Vagina (tissue), 2 donors: ENCODE measurements at regions not wholly inside any gene's neighbourhood (a gene's known extent, or its start where the extent isn't known, plus 50 kb on each side); places are given as distances from the start of the nearest gene placed in this dataset.

Source experiments
- POLR2A ChIP-seq, 2 donors: fragments of 450-650 bp; IDR thresholded peaks; one replicate each; pipeline ENCODE4 v1.6.1; 2017; ENCODE audit warnings: antibody characterized with exemption in 2 of 2, mild to moderate bottlenecking in 2 of 2, moderate library complexity in 2 of 2
- TF ChIP-seq, protein P1 (sequence below), 3 experiments: fragments of 450-650 bp in 2 of 3; fragments of 200-600 bp in 1 of 3; sonication (generic) in 1 of 3; IDR thresholded peaks; one replicate each; pipeline ENCODE4 v1.5.1; 2017 to 2019; ENCODE audit warnings: antibody characterized with exemption in 3 of 3, mild to moderate bottlenecking in 2 of 3, moderate library complexity in 2 of 3

GRCh38 chr22:49161002-49161850, 666.4 kb downstream of the BRD1 start:
- TF ChIP-seq, protein P1, sequence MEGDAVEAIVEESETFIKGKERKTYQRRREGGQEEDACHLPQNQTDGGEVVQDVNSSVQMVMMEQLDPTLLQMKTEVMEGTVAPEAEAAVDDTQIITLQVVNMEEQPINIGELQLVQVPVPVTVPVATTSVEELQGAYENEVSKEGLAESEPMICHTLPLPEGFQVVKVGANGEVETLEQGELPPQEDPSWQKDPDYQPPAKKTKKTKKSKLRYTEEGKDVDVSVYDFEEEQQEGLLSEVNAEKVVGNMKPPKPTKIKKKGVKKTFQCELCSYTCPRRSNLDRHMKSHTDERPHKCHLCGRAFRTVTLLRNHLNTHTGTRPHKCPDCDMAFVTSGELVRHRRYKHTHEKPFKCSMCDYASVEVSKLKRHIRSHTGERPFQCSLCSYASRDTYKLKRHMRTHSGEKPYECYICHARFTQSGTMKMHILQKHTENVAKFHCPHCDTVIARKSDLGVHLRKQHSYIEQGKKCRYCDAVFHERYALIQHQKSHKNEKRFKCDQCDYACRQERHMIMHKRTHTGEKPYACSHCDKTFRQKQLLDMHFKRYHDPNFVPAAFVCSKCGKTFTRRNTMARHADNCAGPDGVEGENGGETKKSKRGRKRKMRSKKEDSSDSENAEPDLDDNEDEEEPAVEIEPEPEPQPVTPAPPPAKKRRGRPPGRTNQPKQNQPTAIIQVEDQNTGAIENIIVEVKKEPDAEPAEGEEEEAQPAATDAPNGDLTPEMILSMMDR (IDR thresholded peaks at IDR 0.05): no peak
- no peak for TF ChIP-seq POLR2A (IDR thresholded peaks at IDR 0.05)
